HEK293 (cell line): ENCODE measurements at regions not wholly inside any gene's neighbourhood (a gene's known extent, or its start where the extent isn't known, plus 50 kb on each side); places are given as distances from the start of the nearest gene placed in this dataset.

Source experiments
- CTCF ChIA-PET: fragments of 350-600 bp; formaldehyde crosslinking; extraction: SDS; loops from one replicate; lab custom pipeline; 2021; ENCODE audit warnings: antibody characterized with exemption; lab: Yijun Ruan, JAX
- POLR2A ChIA-PET: fragments of 300-600 bp; formaldehyde crosslinking; extraction: SDS; loops from one replicate; lab custom pipeline; 2020; ENCODE audit warnings: antibody characterized with exemption, inconsistent platforms; lab: Yijun Ruan, JAX
- H3K27ac ChIP-seq: fragments of 200-500 bp; sonication (Bioruptor generic); 2 replicates; pipeline ENCODE4 v1.5.1; 2014; ENCODE audit warnings: low read depth, low read length, control low read depth, inconsistent platforms; ENCODE audit errors: extremely low read depth
- H3K36me3 ChIP-seq, 2 experiments: fragments of 200-500 bp in 1 of 2; sonication (Bioruptor generic) in 1 of 2; 1 replicate in 1 of 2; 2 replicates in 1 of 2; pipeline ENCODE4 v1.5.1; 2014 to 2017; ENCODE audit warnings: inconsistent platforms in 2 of 2, low read length in 2 of 2; ENCODE audit not compliant: control insufficient read depth in 2 of 2, insufficient read depth in 1 of 2
- H3K4me1 ChIP-seq: fragments of 200-500 bp; sonication (Bioruptor generic); 2 replicates; pipeline ENCODE4 v1.5.1; 2014; ENCODE audit warnings: mild to moderate bottlenecking, low read length, inconsistent platforms; ENCODE audit not compliant: control insufficient read depth, insufficient read depth
- H3K4me3 ChIP-seq: 2 replicates; pipeline ENCODE4 v1.5.1; 2011; ENCODE audit warnings: low read depth, mild to moderate bottlenecking, control low read depth, low read length, moderate library complexity
- H3K9me3 ChIP-seq: fragments of 200-500 bp; sonication (Bioruptor generic); 2 replicates; pipeline ENCODE4 v1.5.1; 2014; ENCODE audit warnings: low read depth, low read length, inconsistent platforms; ENCODE audit not compliant: control insufficient read depth, insufficient read depth
- FEZF1 ChIP-seq: fragments of 450-650 bp; formaldehyde crosslinking; IDR thresholded peaks from 2 replicates; pipeline ENCODE4 v1.5.1; 2016; ENCODE audit warnings: missing biosample characterization, missing genetic modification characterization
- GLIS1 ChIP-seq: fragments of 450-650 bp; formaldehyde crosslinking; IDR thresholded peaks from 2 replicates; pipeline ENCODE4 v1.5.1; 2016; ENCODE audit warnings: missing biosample characterization, missing genetic modification characterization
- HOXC10 ChIP-seq: sonication (generic); formaldehyde crosslinking; IDR thresholded peaks from 2 replicates; pipeline ENCODE4 v1.8.1; 2023; ENCODE audit warnings: mild to moderate bottlenecking, missing genetic modification reagents
- MZF1 ChIP-seq: fragments of 450-650 bp; formaldehyde crosslinking; IDR thresholded peaks from 2 replicates; pipeline ENCODE4 v1.5.1; 2017; ENCODE audit warnings: missing biosample characterization, missing genetic modification characterization, borderline replicate concordance
- TCF7L2 ChIP-seq: IDR thresholded peaks from 2 replicates; pipeline ENCODE4 v1.6.1; 2011; ENCODE audit warnings: low read depth, mild to moderate bottlenecking, inconsistent platforms, low read length, moderate library complexity, borderline replicate concordance
- YY2 ChIP-seq: fragments of 450-650 bp; formaldehyde crosslinking; IDR thresholded peaks from 2 replicates; pipeline ENCODE4 v1.5.1; 2016; ENCODE audit warnings: missing biosample characterization, missing genetic modification characterization
- ZFHX2 ChIP-seq: fragments of 450-650 bp; formaldehyde crosslinking; conservative IDR thresholded peaks from 2 replicates; pipeline ENCODE4 v1.5.1; 2016; ENCODE audit warnings: missing biosample characterization, missing genetic modification characterization
- ZNF157 ChIP-seq: fragments of 450-650 bp; formaldehyde crosslinking; IDR thresholded peaks from 2 replicates; pipeline ENCODE4 v1.5.1; 2016; ENCODE audit warnings: missing biosample characterization, missing genetic modification characterization
- ZNF16 ChIP-seq: fragments of 450-650 bp; formaldehyde crosslinking; IDR thresholded peaks from 2 replicates; pipeline ENCODE4 v1.5.1; 2016; ENCODE audit warnings: low read depth, missing biosample characterization, missing genetic modification characterization
- ZNF202 ChIP-seq: fragments of 450-650 bp; formaldehyde crosslinking; IDR thresholded peaks from 2 replicates; pipeline ENCODE4 v1.5.1; 2016; ENCODE audit warnings: missing biosample characterization, missing genetic modification characterization, borderline replicate concordance
- ZNF302 ChIP-seq: fragments of 450-650 bp; formaldehyde crosslinking; IDR thresholded peaks from 2 replicates; pipeline ENCODE4 v1.5.1; 2016; ENCODE audit warnings: missing biosample characterization, missing genetic modification characterization, low read depth
- ZNF366 ChIP-seq: fragments of 450-650 bp; formaldehyde crosslinking; conservative IDR thresholded peaks from 2 replicates; pipeline ENCODE4 v1.5.1; 2016; ENCODE audit warnings: missing biosample characterization, missing genetic modification characterization
- ZNF416 ChIP-seq: fragments of 450-650 bp; formaldehyde crosslinking; IDR thresholded peaks from 2 replicates; pipeline ENCODE4 v1.5.1; 2016; ENCODE audit warnings: missing biosample characterization, missing genetic modification characterization
- ZNF544 ChIP-seq: fragments of 450-650 bp; formaldehyde crosslinking; IDR thresholded peaks from 2 replicates; pipeline ENCODE4 v1.5.0; 2017; ENCODE audit warnings: missing biosample characterization, missing genetic modification characterization
- ZNF558 ChIP-seq: fragments of 450-650 bp; formaldehyde crosslinking; IDR thresholded peaks from 2 replicates; pipeline ENCODE4 v1.5.1; 2016; ENCODE audit warnings: missing biosample characterization, missing genetic modification characterization
- ZNF629 ChIP-seq: fragments of 450-650 bp; formaldehyde crosslinking; IDR thresholded peaks from 2 replicates; pipeline ENCODE4 v1.5.1; 2017; ENCODE audit warnings: missing biosample characterization, missing genetic modification characterization
- ZNF707 ChIP-seq: fragments of 450-650 bp; formaldehyde crosslinking; IDR thresholded peaks from 2 replicates; pipeline ENCODE4 v1.5.1; 2016; ENCODE audit warnings: missing biosample characterization, missing genetic modification characterization
- ZNF747 ChIP-seq: fragments of 450-650 bp; formaldehyde crosslinking; IDR thresholded peaks from 2 replicates; pipeline ENCODE4 v1.5.1; 2016; ENCODE audit warnings: missing biosample characterization, missing genetic modification characterization
- ZNF768 ChIP-seq: fragments of 450-650 bp; formaldehyde crosslinking; IDR thresholded peaks from 2 replicates; pipeline ENCODE4 v1.5.1; 2018; ENCODE audit warnings: missing biosample characterization, mild to moderate bottlenecking, missing genetic modification characterization
- ZNF776 ChIP-seq: fragments of 450-650 bp; formaldehyde crosslinking; IDR thresholded peaks from 2 replicates; pipeline ENCODE4 v1.5.0; 2017; ENCODE audit warnings: missing biosample characterization, missing genetic modification characterization, borderline replicate concordance
- ZNF830 ChIP-seq: fragments of 450-650 bp; IDR thresholded peaks from 2 replicates; pipeline ENCODE4 v1.5.0; 2018; ENCODE audit warnings: missing biosample characterization, missing genetic modification characterization, low read depth, mild to moderate bottlenecking, moderate library complexity
- ZNF843 ChIP-seq: fragments of 450-650 bp; formaldehyde crosslinking; IDR thresholded peaks from 2 replicates; pipeline ENCODE4 v1.5.1; 2016; ENCODE audit warnings: missing biosample characterization, missing genetic modification characterization
- TF ChIP-seq, protein P1 (sequence below): fragments of 450-650 bp; IDR thresholded peaks from 2 replicates; pipeline ENCODE4 v1.5.1; 2018; ENCODE audit warnings: missing biosample characterization, missing genetic modification characterization
- TF ChIP-seq, protein P2 (sequence below): fragments of 450-650 bp; formaldehyde crosslinking; IDR thresholded peaks from 2 replicates; pipeline ENCODE4 v1.5.1; 2016; ENCODE audit warnings: missing biosample characterization, missing genetic modification characterization, low read depth
- TF ChIP-seq, protein P3 (sequence below): fragments of 450-650 bp; formaldehyde crosslinking; IDR thresholded peaks from 2 replicates; pipeline ENCODE4 v1.5.1; 2016; ENCODE audit warnings: missing biosample characterization, missing genetic modification characterization
- TF ChIP-seq, protein P4 (sequence below): fragments of 450-650 bp; formaldehyde crosslinking; IDR thresholded peaks from 2 replicates; pipeline ENCODE4 v1.5.1; 2017; ENCODE audit warnings: missing biosample characterization, missing genetic modification characterization
- TF ChIP-seq, protein P5 (sequence below): fragments of 450-650 bp; formaldehyde crosslinking; IDR thresholded peaks from 2 replicates; pipeline ENCODE4 v1.5.1; 2017; ENCODE audit warnings: missing biosample characterization, missing genetic modification characterization

DNA sequence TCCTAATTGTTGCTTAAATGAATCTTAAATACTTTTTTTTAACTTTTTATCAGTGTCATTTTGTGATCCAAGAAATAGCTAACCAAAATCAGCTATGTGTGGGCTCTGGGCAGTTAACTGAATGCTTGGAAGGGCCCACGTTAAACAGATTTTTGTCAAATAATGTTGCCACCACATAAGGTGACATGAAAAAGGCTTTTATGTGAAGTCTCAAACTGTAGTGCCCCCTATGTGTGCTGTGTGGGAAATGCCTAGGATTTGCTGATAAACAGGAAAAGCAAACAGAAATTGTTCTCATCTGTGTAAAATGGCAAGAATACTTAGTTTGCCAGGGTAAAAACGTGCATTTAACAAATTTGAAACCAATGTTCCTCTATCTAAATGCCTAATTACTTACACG, 242.2 kb downstream of the ZNF516 start:
- ChIA-PET POLR2A (no interaction called here), CTCF (interaction anchor here (0.6 to 1.4 kb wide), 10 partner anchors 8 to 1594 kb away, joined by 3 to 6 read pairs (median 4); no protein-coding TSS in a partner anchor)
- no peaks in the 10 kb centered on the region for H3K9me3 ChIP-seq
- H3K36me3 ChIP-seq, result no peaks in the 10 kb centered on the region
- H3K4me1 ChIP-seq, result no peaks in the 10 kb centered on the region
- TF ChIP-seq ZNF830 (tag by site-specific recombination) (no peak), ZNF768 (tag by site-specific recombination) (no peak), ZNF629 (tag by site-specific recombination) (no peak), YY2 (tag by site-specific recombination) (no peak), ZNF416 (no peak), FEZF1 (tag by site-specific recombination) (no peak), ZNF776 (tag by site-specific recombination) (no peak), TCF7L2 (no peak), ZFHX2 (tag by site-specific recombination) (no peak), MZF1 (tag by site-specific recombination) (no peak), HOXC10 (CRISPR knock-in tag) (no peak)
- TF ChIP-seq, protein P1, sequence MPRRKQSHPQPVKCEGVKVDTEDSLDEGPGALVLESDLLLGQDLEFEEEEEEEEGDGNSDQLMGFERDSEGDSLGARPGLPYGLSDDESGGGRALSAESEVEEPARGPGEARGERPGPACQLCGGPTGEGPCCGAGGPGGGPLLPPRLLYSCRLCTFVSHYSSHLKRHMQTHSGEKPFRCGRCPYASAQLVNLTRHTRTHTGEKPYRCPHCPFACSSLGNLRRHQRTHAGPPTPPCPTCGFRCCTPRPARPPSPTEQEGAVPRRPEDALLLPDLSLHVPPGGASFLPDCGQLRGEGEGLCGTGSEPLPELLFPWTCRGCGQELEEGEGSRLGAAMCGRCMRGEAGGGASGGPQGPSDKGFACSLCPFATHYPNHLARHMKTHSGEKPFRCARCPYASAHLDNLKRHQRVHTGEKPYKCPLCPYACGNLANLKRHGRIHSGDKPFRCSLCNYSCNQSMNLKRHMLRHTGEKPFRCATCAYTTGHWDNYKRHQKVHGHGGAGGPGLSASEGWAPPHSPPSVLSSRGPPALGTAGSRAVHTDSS (tag by site-specific recombination), result no peak
- TF ChIP-seq, protein P2, sequence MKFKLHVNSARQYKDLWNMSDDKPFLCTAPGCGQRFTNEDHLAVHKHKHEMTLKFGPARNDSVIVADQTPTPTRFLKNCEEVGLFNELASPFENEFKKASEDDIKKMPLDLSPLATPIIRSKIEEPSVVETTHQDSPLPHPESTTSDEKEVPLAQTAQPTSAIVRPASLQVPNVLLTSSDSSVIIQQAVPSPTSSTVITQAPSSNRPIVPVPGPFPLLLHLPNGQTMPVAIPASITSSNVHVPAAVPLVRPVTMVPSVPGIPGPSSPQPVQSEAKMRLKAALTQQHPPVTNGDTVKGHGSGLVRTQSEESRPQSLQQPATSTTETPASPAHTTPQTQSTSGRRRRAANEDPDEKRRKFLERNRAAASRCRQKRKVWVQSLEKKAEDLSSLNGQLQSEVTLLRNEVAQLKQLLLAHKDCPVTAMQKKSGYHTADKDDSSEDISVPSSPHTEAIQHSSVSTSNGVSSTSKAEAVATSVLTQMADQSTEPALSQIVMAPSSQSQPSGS, result no peak
- H3K4me3 ChIP-seq, result no peak overlapping the region
- no peak overlapping the region for H3K27ac ChIP-seq

DNA sequence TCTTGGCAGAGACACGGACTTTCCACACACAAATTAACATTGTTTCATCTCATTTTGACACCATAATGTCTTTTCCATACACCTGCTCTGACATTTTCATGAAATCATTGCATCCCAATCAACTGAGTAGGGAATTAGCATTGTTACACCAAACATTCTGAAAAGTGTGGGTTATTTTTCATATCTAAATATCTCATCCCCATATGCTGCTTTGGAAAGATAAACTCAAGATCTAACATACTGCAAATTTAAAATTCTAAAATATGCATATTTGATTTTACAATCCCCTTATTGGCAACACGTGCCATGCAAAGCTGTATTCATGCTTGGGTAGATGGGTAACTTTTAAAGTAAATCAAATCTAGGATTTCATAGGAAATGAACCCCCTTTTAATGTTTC, 242.9 kb downstream of the ZNF516 start:
- ChIA-PET POLR2A (no interaction called here), CTCF (interaction anchor here (0.6 to 1.4 kb wide), 6 partner anchors 9 to 1593 kb away, joined by 3 to 5 read pairs (median 4); no protein-coding TSS in a partner anchor)
- no peak overlapping the region for H3K4me3 ChIP-seq
- H3K27ac ChIP-seq, result no peak overlapping the region
- H3K4me1 ChIP-seq, result no peaks in the 10 kb centered on the region
- TF ChIP-seq ZNF366 (tag by site-specific recombination), result no peak
- no peak for TF ChIP-seq GLIS1
- no peaks in the 10 kb centered on the region for H3K36me3 ChIP-seq
- H3K9me3 ChIP-seq, result no peaks in the 10 kb centered on the region

DNA sequence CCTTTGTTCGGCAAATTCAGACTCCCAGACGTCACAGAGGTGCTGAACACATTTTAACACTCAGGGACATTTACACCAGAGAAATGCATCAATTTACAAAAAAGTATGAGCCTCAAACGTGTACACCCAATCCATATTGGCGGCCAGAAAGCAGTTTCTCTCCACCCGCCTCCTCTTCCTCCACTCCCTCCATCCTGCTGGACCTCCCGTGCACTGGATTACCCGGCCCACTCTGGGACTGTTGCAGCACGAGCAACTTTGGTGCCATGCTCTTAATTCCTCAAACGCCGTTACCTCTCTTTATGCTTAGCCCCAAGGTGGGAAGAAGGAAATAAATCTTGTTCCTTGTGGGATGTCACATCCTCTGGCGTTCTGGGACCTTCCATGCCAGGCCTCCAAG, 243.4 kb downstream of the ZNF516 start:
- Histone ChIP-seq H3K9me3 (no peaks in the 10 kb centered on the region), H3K27ac (no peak overlapping the region), H3K36me3 (no peaks in the 10 kb centered on the region), H3K4me3 (no peak overlapping the region), H3K4me1 (no peaks in the 10 kb centered on the region)
- ChIA-PET CTCF (no interaction called here), POLR2A (no interaction called here)
- TF ChIP-seq ZNF843 (tag by site-specific recombination) (no peak), ZNF747 (tag by site-specific recombination) (no peak), MZF1 (tag by site-specific recombination) (no peak), ZNF202 (tag by site-specific recombination) (no peak), ZNF302 (tag by site-specific recombination) (no peak), ZNF544 (tag by site-specific recombination) (no peak), ZNF157 (tag by site-specific recombination) (no peak), ZNF707 (no peak), ZNF558 (no peak), ZNF16 (tag by site-specific recombination) (no peak)
- TF ChIP-seq, protein P3, sequence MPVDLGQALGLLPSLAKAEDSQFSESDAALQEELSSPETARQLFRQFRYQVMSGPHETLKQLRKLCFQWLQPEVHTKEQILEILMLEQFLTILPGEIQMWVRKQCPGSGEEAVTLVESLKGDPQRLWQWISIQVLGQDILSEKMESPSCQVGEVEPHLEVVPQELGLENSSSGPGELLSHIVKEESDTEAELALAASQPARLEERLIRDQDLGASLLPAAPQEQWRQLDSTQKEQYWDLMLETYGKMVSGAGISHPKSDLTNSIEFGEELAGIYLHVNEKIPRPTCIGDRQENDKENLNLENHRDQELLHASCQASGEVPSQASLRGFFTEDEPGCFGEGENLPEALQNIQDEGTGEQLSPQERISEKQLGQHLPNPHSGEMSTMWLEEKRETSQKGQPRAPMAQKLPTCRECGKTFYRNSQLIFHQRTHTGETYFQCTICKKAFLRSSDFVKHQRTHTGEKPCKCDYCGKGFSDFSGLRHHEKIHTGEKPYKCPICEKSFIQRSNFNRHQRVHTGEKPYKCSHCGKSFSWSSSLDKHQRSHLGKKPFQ (tag by site-specific recombination), result no peak
- TF ChIP-seq, protein P4, sequence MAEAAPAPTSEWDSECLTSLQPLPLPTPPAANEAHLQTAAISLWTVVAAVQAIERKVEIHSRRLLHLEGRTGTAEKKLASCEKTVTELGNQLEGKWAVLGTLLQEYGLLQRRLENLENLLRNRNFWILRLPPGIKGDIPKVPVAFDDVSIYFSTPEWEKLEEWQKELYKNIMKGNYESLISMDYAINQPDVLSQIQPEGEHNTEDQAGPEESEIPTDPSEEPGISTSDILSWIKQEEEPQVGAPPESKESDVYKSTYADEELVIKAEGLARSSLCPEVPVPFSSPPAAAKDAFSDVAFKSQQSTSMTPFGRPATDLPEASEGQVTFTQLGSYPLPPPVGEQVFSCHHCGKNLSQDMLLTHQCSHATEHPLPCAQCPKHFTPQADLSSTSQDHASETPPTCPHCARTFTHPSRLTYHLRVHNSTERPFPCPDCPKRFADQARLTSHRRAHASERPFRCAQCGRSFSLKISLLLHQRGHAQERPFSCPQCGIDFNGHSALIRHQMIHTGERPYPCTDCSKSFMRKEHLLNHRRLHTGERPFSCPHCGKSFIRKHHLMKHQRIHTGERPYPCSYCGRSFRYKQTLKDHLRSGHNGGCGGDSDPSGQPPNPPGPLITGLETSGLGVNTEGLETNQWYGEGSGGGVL (tag by site-specific recombination), result no peak
- TF ChIP-seq, protein P5, sequence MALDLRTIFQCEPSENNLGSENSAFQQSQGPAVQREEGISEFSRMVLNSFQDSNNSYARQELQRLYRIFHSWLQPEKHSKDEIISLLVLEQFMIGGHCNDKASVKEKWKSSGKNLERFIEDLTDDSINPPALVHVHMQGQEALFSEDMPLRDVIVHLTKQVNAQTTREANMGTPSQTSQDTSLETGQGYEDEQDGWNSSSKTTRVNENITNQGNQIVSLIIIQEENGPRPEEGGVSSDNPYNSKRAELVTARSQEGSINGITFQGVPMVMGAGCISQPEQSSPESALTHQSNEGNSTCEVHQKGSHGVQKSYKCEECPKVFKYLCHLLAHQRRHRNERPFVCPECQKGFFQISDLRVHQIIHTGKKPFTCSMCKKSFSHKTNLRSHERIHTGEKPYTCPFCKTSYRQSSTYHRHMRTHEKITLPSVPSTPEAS, result no peak
